Activated T-helper 1 cell treated with Interleukin-2 at 50 U/mL for 16 hours (primary cell): ENCODE measurements at regions not wholly inside any gene's neighbourhood (a gene's known extent, or its start where the extent isn't known, plus 50 kb on each side); places are given as distances from the start of the nearest gene placed in this dataset.

Experiments used
- DNase-seq: peaks from one replicate; pipeline ENCODE4 v3.0.0-alpha.2; 2020; ENCODE audit warnings: low read depth

DNA sequence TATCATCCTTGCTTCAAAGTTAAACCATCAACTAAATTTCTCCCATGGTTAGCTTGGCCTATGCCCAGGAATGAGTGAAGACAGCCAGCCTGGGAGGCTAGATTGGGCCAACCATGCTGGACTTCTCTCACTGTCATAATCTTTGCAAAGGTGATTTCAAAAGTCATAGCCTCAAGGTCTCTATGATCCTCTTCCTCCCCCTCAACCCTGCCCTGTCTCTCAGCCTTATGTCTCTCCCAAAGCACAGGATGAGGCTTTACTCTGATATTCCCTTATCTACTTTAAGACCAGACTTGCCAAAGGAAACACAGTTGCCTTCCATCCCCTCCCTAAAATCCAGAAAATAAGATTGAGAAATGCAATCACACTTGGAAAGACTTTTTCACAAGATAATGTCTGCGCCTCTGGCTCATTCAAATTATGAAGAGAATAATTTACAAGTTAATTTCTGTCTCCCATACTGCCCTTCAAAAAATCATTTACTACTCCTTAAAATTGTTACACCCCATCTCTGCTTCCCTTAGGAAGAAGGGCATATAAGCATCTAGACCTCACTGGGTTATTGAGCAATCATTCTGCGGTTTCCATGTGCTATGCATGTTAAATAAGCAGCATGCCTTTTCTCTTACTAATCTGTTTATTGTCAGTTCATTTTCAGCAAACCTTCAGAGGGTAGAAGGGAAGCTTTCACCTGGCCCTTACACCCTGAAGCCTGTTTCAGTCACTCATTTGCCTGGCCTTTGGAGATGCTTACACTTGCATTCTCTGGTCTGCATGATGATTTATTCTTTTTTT is 113.8 kb upstream of the ANKRD55 start:
- no peak for DNase-seq

- DNase-seq, result no peak
These were observed 113.0 kb upstream of the ANKRD55 start for GRCh38 chr5:56346044-56346710.

- no peak for DNase-seq
These were observed 112.2 kb upstream of the ANKRD55 start for GRCh38 chr5:56345352-56345751.

DNA sequence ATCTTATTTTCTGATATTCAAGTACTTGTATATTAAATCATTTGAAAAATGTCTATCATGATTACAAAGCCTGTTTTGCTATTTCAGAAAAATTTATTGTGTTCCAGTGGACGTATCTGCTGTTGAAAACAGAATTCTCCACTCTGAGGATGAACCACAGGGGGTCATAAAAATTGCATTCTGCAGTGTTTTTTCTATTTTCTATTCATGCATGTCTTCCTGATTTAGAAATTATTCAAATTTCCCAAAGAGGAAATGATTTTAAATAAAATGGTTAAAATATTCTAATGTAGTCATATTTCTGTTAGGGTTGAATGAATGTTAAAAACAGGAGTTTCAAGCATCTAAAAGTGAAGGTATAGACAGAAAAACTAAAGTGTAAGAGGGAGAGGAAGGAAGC is 111.5 kb upstream of the ANKRD55 start:
- DNase-seq, result no peak

DNA sequence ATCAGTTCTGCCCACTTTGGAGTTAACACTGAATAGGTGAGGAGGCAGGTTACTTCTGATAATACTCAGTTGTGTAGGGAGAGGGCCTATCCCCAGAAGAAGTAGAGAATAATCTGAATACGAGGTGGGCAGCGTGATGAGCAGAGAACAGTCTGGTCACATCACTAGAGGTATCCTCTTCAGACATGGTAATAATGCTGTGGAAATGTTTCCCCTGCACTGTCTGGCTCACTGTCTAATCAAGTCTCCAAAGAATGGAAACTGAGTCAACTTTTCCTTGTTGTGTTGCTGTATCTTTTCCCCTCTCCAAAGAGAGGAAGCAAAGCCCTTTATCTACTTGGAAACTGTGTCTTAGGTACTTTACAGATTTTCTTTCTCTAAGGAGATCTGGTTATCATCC is 110.9 kb upstream of the ANKRD55 start:
- DNase-seq, result no peak

GRCh38 chr5:56342616-56343015 is 109.5 kb upstream of the ANKRD55 start:
- no peak for DNase-seq

- DNase-seq, result no peak
These were observed 107.3 kb upstream of the ANKRD55 start for GRCh38 chr5:56340196-56340980.

DNA sequence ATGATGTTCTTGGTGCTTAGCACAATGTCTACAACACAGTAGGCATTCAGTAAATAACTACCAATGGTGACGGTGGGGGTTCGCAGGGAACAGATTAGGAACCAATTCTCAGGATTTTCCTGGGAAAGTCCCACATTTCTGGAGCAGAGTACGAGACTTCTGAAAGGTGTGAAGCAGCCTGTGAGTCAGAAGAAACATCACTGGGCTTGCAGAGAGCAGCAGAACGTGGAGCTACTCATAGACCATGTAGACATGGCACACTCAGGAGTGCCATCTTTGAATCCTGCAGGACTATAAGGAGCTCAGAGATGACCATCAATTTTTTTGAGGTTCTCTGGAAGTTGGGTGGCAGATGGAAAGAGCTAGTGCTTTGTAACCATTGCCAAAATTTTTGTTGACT is 106.6 kb upstream of the ANKRD55 start:
- no peak for DNase-seq

- no peak for DNase-seq
These were observed 104.7 kb upstream of the ANKRD55 start for GRCh38 chr5:56337715-56338319.

- DNase-seq, result no peak
These were observed 102.1 kb upstream of the ANKRD55 start for GRCh38 chr5:56335212-56335611.

GRCh38 chr5:56330806-56331205 is 97.7 kb upstream of the ANKRD55 start:
- no peak for DNase-seq

DNA sequence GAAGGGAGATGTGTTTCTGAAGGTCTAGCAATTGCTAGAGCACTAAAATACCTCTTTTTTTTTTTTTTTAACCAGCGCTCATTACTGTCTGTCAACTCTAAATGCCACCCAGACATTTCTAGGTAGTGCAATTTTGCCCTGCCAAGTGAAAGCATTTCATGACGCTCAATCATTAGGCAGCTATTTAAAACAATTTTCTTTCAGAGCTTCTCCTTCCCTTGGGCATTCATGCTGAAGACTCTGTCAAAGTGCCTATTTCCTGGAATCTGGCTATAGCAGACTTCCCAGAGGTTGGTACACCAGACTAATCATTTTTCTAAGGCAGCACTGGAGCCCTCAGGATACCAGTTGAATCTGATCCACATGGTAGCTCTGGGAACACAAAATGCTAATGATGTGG is 97.0 kb upstream of the ANKRD55 start:
- no peak for DNase-seq

GRCh38 chr5:56329652-56330051 is 96.5 kb upstream of the ANKRD55 start:
- no peak for DNase-seq

GRCh38 chr5:56328753-56329560 is 95.8 kb upstream of the ANKRD55 start:
- DNase-seq, result no peak

- DNase-seq, result peak; percentile 12
These were observed 94.7 kb upstream of the ANKRD55 start for GRCh38 chr5:56327809-56328208.

GRCh38 chr5:56326770-56327169 is 93.6 kb upstream of the ANKRD55 start:
- no peak for DNase-seq

DNA sequence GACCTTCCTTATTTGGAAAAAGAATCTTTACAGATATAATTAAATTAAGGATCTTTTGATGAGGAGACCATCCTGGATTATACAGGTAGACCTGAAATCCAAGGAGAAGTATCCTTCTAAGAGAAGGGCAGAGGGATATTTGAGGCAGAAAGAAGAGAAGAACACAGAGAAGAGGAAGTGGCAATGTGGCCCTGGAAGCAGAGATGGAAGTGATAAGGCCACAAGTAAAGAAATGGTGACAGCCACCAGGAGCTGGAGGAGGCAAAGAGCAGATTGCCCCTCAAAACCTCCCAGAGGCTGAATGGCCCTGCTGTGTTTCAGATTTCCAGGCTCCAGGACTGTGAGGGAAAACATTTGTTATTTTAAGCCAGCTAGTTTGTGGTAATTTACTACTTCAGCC is 93.0 kb upstream of the ANKRD55 start:
- no peak for DNase-seq

GRCh38 chr5:56325039-56325438 is 91.9 kb upstream of the ANKRD55 start:
- DNase-seq, result no peak

DNA sequence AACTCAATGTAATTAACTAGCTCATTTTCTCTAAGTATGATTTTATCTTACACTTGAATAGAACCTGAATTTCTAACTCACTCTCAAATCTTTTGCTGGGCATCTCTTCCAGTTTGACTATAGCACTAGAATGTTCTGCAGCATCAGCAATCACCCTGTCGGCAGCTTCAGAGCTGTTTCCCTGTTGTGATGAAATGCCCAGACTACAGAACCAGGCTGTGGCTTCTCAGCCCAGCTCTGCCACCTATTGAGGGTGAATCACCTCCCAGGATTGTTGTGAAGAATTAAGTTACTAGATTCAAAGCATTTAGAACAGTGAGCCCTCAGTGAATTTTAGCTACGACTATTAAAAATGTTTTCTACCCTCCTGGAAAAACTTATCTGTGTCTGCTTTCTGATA is 90.4 kb upstream of the ANKRD55 start:
- DNase-seq, result no peak

GRCh38 chr5:56322592-56322991 is 89.5 kb upstream of the ANKRD55 start:
- no peak for DNase-seq

- DNase-seq, result no peak
These were observed 88.2 kb upstream of the ANKRD55 start for GRCh38 chr5:56321236-56321881.
